ENCODE measurements at regions not wholly inside any gene's neighbourhood (a gene's known extent, or its start where the extent isn't known, plus 50 kb on each side); places are given as distances from the start of the nearest gene placed in this dataset.

- DNase-seq (ENCODE audit: low read depth) = no peak
Measured at GRCh38 chr2:106041150-106041549, 153.0 kb downstream of the UXS1 start.

GRCh38 chr2:106039634-106040315 is 154.3 kb downstream of the UXS1 start:
- DNase-seq (ENCODE audit: low read depth) = no peak

DNA sequence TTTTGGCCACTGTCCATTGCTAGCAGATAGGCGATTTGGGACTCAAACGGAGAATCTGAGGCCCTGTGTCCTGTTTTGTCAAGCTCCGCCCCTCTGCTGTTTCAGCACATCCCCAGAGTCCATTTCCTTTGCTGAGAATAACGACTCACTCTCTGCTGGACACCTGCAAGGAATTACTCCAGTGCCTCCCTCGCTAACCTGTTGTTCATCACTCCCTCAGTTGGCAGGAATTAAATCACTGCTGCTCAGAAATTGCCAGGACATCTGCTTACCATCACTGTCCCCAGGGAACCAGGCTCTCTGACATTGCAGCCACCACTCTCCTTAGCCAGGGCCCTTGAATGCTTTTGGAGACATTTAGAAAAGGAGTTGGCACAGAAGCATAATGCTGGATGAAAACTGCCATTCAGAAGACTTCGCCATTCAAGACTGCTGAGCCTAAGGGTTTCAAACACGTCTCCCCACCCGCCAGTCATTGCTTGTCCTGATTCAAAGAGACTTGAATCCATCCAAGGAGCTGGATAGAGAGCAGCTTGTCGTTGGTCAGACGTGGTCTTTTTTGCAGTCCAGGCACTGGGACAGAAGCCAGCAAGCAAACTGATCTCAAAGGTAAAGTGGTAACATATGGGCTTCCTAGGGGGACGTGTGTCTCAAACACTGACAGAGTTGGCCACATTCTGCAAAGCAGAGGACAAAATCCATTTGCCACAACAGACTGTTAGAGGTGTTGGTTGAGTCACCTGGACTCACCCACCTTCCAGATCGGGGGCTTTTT is 155.3 kb downstream of the UXS1 start:
- no peak for DNase-seq (ENCODE audit: low read depth)

- DNase-seq (ENCODE audit: low read depth) = no peak
Measured at GRCh38 chr2:106037932-106038331, 156.2 kb downstream of the UXS1 start.

DNA sequence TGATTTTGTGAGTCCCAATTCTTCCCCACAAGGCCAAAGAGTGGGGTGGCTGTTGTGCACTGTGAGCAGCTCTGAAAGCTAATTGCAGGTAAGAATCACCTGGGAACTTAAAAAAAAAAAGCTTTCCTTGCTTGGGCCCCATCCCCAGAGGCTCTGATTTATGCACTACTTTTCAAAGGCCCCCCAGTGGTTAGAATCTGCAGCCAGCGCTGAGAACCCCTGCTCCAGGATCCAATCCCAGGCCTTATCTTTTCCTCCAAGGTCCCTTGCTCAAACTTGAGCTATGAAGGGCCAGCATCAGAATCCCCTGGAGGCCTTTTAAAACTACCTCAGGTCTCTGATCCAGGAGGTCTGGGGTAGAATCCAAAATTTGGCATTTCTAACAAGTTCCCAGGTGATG is 156.8 kb downstream of the UXS1 start:
- DNase-seq (ENCODE audit: low read depth) = no peak

GRCh38 chr2:106034325-106034724 is 159.8 kb downstream of the UXS1 start:
- no peak for DNase-seq (ENCODE audit: low read depth)

GRCh38 chr2:106032676-106033075 is 161.4 kb downstream of the UXS1 start:
- DNase-seq (ENCODE audit: low read depth) = no peak

DNA sequence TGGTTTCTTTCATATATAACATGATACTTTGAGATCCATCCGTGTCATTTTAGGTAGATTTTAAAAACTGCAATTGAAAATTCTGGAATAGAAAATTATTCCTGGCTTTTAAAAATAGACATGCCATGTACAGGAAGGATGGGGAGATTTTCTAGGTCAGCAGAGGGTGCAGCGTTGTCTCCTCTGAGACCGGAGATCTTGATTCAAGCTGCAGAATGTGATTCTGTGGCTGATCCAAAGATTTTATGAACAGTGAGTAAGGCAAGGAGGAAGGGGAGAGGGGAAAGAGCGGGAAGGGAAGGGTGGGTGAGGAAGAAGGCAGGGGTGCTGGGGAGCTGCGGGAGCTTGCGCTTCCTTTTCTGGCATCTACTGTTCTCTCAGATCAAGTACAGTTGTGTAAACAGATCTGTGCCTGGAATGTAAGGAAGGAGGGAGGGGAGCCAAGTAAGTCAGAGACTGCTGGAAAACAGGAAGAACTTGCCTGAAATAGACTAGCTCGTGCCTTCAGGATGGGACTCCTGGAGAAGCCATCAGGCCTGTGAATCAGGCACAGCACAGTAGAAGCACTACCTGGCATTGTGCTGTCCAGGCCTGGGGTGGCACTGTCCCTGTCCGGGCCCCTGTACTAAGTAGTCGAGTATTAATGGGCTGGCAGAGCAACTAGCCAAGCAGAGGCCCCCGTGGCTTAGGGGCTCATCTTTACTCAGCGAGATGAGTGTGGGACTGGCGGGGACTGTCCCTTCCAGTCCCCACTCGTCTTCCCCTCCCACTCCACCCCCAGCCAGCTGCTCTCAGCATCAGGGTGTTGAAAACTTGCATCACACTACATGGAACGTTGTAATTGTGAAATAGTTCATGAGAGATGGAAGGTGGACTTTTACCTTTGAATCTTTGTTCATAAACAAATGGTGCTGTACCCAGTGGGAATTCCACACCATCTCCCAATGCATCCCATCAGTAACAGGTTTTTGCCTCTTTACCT is 163.5 kb downstream of the UXS1 start:
- peak; percentile 15 for DNase-seq (ENCODE audit: low read depth)

- DNase-seq (ENCODE audit: low read depth) = no peak
Measured at GRCh38 chr2:106028192-106028591, 165.9 kb downstream of the UXS1 start.

DNA sequence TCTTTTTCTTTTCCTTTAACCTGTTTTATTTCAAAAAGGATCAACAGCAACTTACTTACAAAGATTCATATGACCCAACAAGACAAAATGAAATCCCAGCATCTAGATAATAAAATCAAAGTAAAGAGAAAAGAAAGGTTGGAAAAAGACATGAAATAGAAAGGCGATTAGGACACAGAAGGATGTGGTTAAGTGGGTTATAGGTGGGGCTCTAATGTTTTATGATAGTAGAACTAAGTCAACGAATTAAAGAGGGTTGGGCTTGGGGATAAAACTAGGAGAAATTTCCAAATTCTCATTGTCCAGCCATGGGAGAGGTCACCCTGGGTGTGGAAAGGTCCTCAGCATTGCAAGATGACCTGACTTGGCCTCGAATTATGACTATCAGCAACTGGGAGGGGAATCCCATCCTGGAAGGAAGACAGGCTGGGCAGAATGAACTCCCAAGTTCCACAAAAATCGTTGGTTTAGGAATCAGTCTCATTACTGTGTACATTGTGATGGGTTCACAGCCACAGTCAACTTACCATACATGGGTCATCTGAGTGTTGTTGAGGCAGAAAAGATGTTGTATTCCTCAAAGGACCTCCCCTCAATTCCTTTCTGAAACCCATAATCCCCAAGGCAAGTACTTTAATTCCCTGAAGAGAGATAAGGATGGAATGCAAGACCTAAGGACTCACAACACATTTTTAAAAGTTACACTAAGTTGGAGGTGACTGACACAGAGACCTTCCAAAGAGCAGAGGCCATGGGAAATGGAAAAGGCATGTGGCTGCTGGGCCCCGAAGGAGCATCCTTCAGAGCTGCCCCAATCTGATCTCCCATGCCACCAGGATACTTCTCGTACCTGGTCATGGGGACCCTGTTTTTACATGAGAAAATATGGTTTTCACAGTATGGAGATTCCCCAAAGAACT is 167.6 kb downstream of the UXS1 start:
- no peak for DNase-seq (ENCODE audit: low read depth)

GRCh38 chr2:106025796-106026195 is 168.3 kb downstream of the UXS1 start:
- no peak for DNase-seq (ENCODE audit: low read depth)

GRCh38 chr2:106021662-106022028 is 172.5 kb downstream of the UXS1 start:
- DNase-seq (ENCODE audit: low read depth) = no peak

GRCh38 chr2:106020821-106021661 is 173.1 kb downstream of the UXS1 start:
- no peak for DNase-seq (ENCODE audit: low read depth)

DNA sequence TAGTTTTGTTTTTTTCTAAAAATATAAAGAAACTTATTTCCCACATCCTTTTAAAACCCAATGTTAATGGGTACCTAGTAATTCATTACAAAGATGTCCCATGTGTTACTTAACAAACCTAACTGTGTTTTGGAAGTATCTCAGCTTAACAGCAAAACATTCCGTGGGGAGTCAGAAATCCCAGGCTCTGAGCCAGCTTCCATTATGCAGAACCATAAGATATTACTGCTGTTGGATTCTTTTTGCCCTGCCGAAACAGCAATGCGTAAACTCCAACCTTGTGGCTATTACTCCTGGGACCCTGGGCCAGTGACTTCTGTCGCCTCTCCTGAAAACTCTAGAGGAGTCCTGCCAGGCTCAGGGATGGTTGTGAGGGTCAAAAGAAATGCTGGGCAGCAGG is 174.1 kb downstream of the UXS1 start:
- DNase-seq (ENCODE audit: low read depth) = no peak

- no peak for DNase-seq (ENCODE audit: low read depth)
Measured at GRCh38 chr2:106018141-106018540, 176.0 kb downstream of the UXS1 start.

DNA sequence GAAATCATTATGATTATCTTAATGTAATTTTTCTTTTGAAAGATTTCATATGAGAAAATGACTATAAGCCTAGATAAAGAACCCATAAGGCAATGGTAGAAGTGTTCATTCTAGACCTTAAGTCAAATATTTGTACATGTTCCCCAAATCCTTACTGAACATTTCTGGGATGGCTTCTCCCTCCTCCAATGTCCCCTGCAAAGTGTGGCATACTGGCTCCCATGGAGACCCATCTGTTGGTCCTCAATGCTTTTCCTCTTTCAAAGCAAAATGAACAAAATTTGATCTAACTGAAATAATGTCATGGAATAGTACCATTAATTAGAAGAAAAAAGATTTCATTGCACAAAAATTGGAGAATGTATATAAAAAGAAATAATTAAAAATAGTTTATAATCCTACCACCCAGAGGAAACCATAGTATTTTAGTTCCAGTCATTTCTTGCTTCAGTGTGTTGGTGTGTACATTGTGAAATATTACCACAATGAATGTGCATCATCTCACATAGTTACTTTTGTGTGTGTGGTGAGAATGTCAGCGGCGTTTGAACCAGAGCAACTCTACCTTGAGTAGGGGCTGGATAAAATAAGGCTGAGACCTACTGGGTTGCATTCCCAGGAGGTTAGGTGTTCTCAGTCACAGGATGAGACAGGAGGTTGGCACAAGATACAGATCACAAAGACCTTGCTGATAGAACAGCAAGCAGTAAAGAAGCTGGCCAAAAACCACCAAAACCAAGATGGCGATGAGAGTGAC is 181.3 kb downstream of the UXS1 start:
- no peak for DNase-seq (ENCODE audit: low read depth)

DNA sequence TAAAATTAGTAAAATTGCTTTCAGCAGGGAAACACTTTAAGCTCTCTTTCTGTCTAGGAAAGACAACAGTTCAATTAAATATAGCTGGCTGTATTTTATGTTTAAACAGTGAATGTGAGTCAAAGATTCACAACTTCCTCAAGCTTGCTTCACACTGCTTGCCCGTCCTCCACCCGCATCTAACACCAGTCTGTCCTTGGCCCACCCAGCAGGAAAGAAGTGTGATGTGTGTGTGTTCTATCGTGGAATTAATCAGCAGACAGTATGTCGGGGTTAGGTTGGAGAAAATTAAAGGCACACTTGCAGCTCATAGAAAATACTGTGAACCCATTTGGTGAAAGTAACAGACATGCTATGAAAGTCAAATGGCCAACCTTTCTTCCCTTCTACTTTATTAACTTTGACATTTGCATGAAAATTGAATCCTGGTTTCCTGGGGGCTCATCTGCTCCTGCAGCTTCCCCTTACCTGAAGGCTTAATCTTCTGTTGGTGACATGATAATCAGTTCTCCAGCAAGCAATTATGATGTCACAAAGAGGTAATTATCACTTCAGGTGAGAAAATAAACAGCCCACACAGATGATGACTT is 182.0 kb downstream of the UXS1 start:
- DNase-seq (ENCODE audit: low read depth) = no peak

DNA sequence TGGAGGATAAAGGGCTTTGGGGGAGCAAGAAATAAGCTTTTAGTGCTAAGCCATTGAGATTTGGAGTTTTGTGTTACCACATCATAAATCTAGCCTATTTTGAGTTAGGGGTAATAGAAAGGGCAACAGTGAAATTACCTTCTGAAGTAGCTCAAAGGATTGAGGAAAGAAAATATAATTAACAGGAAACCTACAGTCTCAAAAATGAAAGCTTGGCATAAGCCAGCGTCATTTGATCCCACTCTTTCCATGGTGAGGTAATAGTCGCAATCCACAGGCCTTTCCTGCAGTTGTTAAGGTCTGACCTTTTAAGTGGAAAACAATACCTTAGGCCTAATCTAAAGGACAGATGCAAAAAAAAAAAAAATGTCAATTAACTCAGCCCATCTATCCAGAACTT is 182.7 kb downstream of the UXS1 start:
- DNase-seq (ENCODE audit: low read depth) = no peak

DNA sequence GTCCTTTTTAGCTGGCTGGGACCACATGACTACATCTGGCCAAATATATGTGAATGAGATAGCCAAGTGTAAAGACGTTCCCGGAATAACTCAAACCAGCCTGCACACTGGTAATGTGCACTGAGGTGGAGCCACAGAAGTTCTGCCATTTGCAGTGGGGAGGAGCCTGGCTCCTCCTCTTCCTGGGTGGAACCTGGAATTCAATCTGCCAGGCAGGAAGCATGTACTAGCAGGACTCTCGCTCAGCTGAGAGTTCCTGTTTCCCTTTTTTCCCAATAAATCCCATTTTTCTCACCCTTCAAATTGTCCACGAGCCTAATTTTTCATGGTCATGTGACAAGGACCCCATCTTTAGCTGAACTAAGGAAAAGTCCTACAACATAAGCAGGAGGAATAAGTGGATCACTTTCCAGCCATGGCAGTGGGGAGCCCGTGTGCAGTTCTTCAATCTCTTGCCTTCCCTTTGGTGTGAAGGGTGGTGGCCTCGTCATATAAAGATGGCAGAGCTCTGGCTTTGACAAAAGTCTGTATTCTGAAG is 183.2 kb downstream of the UXS1 start:
- no peak for DNase-seq (ENCODE audit: low read depth)

All from renal cortical epithelial cell (primary cell).